ENCODE measurements at regions not wholly inside any gene's neighbourhood (a gene's known extent, or its start where the extent isn't known, plus 50 kb on each side); places are given as distances from the start of the nearest gene placed in this dataset.

DNA sequence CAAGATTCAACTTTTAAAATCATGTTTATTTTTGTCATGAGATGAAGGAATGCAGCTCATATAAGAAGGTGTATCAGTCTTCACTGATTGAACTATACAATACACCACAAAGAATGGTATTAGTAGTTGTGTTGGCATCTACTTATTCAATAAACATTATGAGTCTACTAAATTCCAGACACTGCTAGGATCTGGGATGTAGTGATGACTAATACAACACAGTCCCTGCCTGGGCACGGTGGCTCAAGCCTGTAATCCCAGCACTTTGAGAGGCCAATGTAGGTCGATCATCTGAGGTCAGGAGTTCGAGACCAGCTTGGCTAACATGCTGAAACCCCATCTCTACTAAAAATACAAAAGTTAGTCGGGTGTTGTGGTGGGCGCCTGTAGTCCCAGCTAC lies 171.4 kb upstream of the NFIB start:
- TF ChIP-seq POLR2A (IDR thresholded peaks at IDR 0.05), result no peak
- TF ChIP-seq, protein P1, sequence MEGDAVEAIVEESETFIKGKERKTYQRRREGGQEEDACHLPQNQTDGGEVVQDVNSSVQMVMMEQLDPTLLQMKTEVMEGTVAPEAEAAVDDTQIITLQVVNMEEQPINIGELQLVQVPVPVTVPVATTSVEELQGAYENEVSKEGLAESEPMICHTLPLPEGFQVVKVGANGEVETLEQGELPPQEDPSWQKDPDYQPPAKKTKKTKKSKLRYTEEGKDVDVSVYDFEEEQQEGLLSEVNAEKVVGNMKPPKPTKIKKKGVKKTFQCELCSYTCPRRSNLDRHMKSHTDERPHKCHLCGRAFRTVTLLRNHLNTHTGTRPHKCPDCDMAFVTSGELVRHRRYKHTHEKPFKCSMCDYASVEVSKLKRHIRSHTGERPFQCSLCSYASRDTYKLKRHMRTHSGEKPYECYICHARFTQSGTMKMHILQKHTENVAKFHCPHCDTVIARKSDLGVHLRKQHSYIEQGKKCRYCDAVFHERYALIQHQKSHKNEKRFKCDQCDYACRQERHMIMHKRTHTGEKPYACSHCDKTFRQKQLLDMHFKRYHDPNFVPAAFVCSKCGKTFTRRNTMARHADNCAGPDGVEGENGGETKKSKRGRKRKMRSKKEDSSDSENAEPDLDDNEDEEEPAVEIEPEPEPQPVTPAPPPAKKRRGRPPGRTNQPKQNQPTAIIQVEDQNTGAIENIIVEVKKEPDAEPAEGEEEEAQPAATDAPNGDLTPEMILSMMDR (IDR thresholded peaks at IDR 0.05 in 4 of 5, conservative IDR thresholded peaks at IDR 0.05 in 1 of 5), result no peak

Data from gastrocnemius medialis (tissue), 4 donors.